KMS-11 (cell line): ENCODE measurements at regions not wholly inside any gene's neighbourhood (a gene's known extent, or its start where the extent isn't known, plus 50 kb on each side); places are given as distances from the start of the nearest gene placed in this dataset.
"Not testable (repeated sequence)": the region's sequence is repeated elsewhere in the genome, so short reads cannot be mapped to it uniquely, and the experiment has no call there.

Experiments
- H2AFZ ChIP-seq: fragments of 200-600 bp; sonication (generic); 2 replicates; pipeline ENCODE4 v1.6.1; 2016; ENCODE audit warnings: antibody characterized with exemption, mixed run types, low read depth
- H3K27ac ChIP-seq: fragments of 200-600 bp; sonication (generic); 2 replicates; pipeline ENCODE4 v1.6.1; 2016; ENCODE audit warnings: mild to moderate bottlenecking, mixed run types
- H3K27me3 ChIP-seq: fragments of 200-600 bp; sonication (generic); 2 replicates; pipeline ENCODE4 v1.6.1; 2017; ENCODE audit warnings: mild to moderate bottlenecking, low read depth, mixed run types, moderate library complexity; ENCODE audit not compliant: insufficient read depth
- H3K36me3 ChIP-seq: fragments of 200-600 bp; sonication (generic); 2 replicates; pipeline ENCODE4 v1.6.1; 2017; ENCODE audit warnings: mild to moderate bottlenecking, mixed run types; ENCODE audit not compliant: insufficient read depth
- H3K4me1 ChIP-seq: fragments of 200-600 bp; sonication (generic); 2 replicates; pipeline ENCODE4 v1.6.1; 2016; ENCODE audit warnings: mild to moderate bottlenecking, low read depth, mixed run types; ENCODE audit not compliant: poor library complexity, severe bottlenecking
- H3K4me2 ChIP-seq: fragments of 200-600 bp; sonication (generic); 2 replicates; pipeline ENCODE4 v1.7.0; 2016; ENCODE audit warnings: mild to moderate bottlenecking, mixed run types
- H3K4me3 ChIP-seq: fragments of 200-600 bp; sonication (generic); IDR thresholded peaks from 2 replicates; pipeline ENCODE4 v1.6.1; 2017; ENCODE audit warnings: low read depth, low read length, mixed read lengths; ENCODE audit not compliant: insufficient read depth
- H3K79me2 ChIP-seq: fragments of 200-600 bp; sonication (generic); 2 replicates; pipeline ENCODE4 v1.6.1; 2016; ENCODE audit warnings: low read depth, mixed run types; ENCODE audit not compliant: insufficient read depth
- H3K9ac ChIP-seq: fragments of 200-600 bp; sonication (generic); 2 replicates; pipeline ENCODE4 v1.6.1; 2016; ENCODE audit warnings: mild to moderate bottlenecking, mixed run types
- H4K20me1 ChIP-seq: fragments of 200-600 bp; sonication (generic); 2 replicates; pipeline ENCODE4 v1.6.1; 2016; ENCODE audit warnings: mild to moderate bottlenecking, mixed run types; ENCODE audit not compliant: insufficient read depth
- TF ChIP-seq, protein P1 (sequence below): fragments of 200-600 bp; sonication (generic); conservative IDR thresholded peaks from 2 replicates; pipeline ENCODE4 v1.6.1; 2017; ENCODE audit warnings: low read depth, mild to moderate bottlenecking, antibody characterized with exemption, low read length, moderate library complexity, mixed read lengths

DNA sequence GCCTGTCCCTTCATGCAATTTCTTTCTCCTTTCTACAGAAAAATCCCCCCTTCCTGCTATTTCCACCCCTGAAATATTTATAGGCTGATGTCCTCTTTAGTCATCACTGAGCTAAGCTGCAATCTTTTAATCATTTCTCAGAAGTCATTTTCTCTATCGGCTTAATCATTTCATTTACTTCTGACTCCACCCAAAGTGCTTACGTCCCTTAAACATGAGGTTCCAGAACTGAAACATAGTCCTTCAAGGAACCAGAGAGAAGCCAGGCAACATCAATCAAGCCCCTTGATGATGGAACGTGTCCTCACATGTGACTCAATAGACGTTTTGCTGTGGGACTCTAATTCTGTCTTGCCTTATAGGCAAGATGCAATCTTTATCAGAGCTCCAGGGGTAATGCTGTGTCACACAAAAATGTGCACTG is 148.7 kb upstream of the KRR1 start:
- Histone ChIP-seq H3K27ac (no peak overlapping the region), H3K4me3 (no peak overlapping the region), H3K4me2 (no peak overlapping the region), H2AFZ (no peak overlapping the region), H3K9ac (no peak overlapping the region), H4K20me1 (no peaks in the 10 kb centered on the region), H3K4me1 (no peaks in the 10 kb centered on the region), H3K27me3 (no peaks in the 10 kb centered on the region), H3K36me3 (no peaks in the 10 kb centered on the region), H3K79me2 (no peaks in the 10 kb centered on the region)
- TF ChIP-seq, protein P1, sequence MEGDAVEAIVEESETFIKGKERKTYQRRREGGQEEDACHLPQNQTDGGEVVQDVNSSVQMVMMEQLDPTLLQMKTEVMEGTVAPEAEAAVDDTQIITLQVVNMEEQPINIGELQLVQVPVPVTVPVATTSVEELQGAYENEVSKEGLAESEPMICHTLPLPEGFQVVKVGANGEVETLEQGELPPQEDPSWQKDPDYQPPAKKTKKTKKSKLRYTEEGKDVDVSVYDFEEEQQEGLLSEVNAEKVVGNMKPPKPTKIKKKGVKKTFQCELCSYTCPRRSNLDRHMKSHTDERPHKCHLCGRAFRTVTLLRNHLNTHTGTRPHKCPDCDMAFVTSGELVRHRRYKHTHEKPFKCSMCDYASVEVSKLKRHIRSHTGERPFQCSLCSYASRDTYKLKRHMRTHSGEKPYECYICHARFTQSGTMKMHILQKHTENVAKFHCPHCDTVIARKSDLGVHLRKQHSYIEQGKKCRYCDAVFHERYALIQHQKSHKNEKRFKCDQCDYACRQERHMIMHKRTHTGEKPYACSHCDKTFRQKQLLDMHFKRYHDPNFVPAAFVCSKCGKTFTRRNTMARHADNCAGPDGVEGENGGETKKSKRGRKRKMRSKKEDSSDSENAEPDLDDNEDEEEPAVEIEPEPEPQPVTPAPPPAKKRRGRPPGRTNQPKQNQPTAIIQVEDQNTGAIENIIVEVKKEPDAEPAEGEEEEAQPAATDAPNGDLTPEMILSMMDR, result no peak

DNA sequence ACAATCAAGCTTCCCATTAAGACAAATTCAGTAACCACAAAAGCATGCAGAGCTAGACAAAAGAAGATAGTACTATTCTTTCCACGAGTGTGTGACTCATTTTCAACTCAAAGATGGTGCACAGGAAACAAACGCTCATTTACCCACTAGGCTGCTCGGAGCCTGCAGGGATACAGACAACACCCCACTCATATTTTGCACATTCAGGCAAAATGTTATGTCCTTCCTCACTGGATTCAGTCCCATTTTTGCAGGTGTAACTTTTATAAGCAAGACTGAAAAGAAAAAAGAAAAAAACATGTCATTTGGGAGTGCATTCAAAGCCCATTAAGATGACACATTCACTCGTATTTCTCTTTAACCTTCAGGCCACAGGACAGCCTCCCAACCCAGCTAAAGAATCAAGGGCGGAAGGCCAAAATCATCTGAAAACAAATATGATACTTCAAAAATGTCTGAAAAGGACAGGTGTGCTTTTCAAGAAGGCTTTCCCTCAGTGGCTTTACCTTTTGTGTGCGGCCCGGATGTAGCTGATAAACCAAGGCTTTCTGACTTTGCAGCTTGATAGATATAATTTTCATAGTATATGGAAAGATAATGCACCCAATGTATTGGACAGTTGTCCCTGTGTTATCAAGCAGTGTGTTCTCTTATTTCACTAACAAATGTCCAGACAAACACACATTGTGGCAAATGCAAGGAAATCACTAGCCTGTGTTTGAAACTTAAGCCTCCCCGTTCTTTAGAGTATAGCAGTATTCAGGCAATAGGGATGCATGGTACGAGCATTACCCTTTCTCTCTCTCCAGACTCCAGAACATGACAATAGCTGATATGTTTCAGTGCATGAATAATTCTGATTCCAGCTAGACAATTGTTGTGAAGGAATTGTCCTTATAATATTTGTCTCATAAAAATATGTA is 147.8 kb upstream of the KRR1 start:
- H3K4me2 ChIP-seq, result no peak overlapping the region
- H3K4me1 ChIP-seq, result no peaks in the 10 kb centered on the region
- H2AFZ ChIP-seq, result no peak overlapping the region
- no peaks in the 10 kb centered on the region for H3K79me2 ChIP-seq
- TF ChIP-seq, protein P1, result no peak
- H3K27ac ChIP-seq, result no peak overlapping the region
- no peak overlapping the region for H3K9ac ChIP-seq
- no peak overlapping the region for H3K4me3 ChIP-seq
- H3K27me3 ChIP-seq, result no peaks in the 10 kb centered on the region
- H3K36me3 ChIP-seq, result no peaks in the 10 kb centered on the region
- no peaks in the 10 kb centered on the region for H4K20me1 ChIP-seq

DNA sequence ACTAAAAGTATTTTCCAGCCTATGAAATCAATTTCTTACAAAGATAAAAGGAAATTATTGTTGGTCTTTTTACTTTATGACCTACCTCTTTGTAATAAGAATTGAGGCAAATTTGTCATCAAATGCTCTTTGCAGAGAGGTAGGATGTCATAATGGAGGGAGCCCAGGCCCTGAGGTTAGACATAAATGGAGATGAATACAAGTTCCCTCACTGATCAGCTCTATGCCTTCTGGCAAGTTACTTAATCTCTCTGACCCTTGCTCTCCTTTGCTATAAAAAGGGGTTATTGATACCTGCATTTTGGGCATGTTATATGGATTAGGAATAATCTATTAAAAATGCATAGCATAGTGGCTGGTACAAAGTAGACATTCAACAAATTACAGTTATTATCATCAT is 146.9 kb upstream of the KRR1 start:
- Histone ChIP-seq H3K4me3 (no peak overlapping the region), H3K27ac (no peak overlapping the region), H3K4me1 (no peaks in the 10 kb centered on the region), H3K36me3 (no peaks in the 10 kb centered on the region), H3K4me2 (no peak overlapping the region), H3K9ac (no peak overlapping the region), H2AFZ (no peak overlapping the region), H3K27me3 (no peaks in the 10 kb centered on the region), H3K79me2 (no peaks in the 10 kb centered on the region), H4K20me1 (no peaks in the 10 kb centered on the region)
- TF ChIP-seq, protein P1, result no peak

DNA sequence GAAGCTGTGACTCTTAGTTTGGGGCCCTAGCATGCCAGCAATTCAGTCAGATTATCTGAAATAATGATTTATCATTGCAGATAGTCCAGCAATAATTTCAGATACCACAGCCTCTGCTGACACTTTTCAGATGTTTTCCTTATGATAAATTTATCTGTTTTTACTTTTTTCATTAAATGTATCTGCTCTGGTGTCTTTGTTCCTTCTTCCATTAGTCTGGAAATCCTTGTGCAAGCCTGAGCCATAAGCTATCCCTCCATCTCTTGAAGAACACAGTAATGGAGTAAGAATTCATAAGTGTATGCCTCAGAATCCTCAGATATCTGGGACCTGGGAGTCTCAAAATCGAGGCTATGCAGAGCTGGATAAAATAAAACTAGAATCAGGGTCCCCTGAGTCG is 146.4 kb upstream of the KRR1 start:
- Histone ChIP-seq H3K4me1 (no peaks in the 10 kb centered on the region), H3K4me3 (no peak overlapping the region), H3K27me3 (no peaks in the 10 kb centered on the region), H2AFZ (no peak overlapping the region), H4K20me1 (no peaks in the 10 kb centered on the region), H3K9ac (no peak overlapping the region), H3K27ac (no peak overlapping the region), H3K79me2 (no peaks in the 10 kb centered on the region), H3K4me2 (no peak overlapping the region), H3K36me3 (no peaks in the 10 kb centered on the region)
- TF ChIP-seq, protein P1, result no peak

DNA sequence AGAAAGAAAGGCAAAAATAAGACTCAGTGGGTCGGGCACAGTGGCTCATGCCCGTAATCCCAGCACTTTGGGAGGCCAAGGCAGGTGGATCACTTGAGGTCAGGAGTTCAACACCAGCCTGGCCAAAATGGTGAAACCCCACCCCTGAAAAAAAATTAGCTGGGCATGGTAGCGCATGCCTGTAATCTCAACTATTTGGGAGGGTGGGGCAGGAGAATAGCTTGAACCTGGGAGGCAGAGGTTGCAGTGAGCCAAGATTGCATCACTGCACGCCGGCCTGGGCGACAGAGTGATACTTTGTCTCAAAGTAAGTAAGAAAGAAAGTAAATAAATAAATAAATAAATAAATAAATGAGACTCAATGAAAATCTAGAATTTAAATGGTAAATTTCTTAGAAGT is 145.9 kb upstream of the KRR1 start:
- H3K9ac ChIP-seq, H3K27ac ChIP-seq, H3K4me3 ChIP-seq, H3K79me2 ChIP-seq, H3K36me3 ChIP-seq, H2AFZ ChIP-seq, H3K4me1 ChIP-seq, H4K20me1 ChIP-seq, H3K4me2 ChIP-seq, H3K27me3 ChIP-seq: not testable (repeated sequence)
